K562 (cell line): ENCODE measurements at regions not wholly inside any gene's neighbourhood (a gene's known extent, or its start where the extent isn't known, plus 50 kb on each side); places are given as distances from the start of the nearest gene placed in this dataset.

Source experiments
- ATAC-seq: fragments of 200-7000 bp; cut with Tn5 transposase; 3 replicates; pipeline ENCODE4 v1.9.1; 2020; ENCODE audit warnings: moderate library complexity
- BruUV-seq: library from RNA; stranded (reverse); fragments of 400-500 nt; replicated peaks from 2 replicates; lab custom pipeline; 2021; lab: Mats Ljungman, UMichigan
- CTCF ChIA-PET: fragments of 300-600 bp; formaldehyde crosslinking; extraction: SDS; loops from one replicate; lab custom pipeline; 2021; ENCODE audit warnings: low intra/inter-chr PET ratio; lab: Yijun Ruan, JAX
- POLR2A ChIA-PET: fragments of 300-600, 350-650 bp; sonication (Branson Sonifier 250); formaldehyde crosslinking; extraction: SDS; loops from one replicate; lab custom pipeline; 2021; ENCODE audit warnings: antibody characterized with exemption, inconsistent platforms; lab: Yijun Ruan, JAX
- DNase-seq, 4 experiments: peaks; one replicate each; pipeline versions ENCODE4 v3.0.0 to v3.0.0-alpha.2; 2011 to 2018; ENCODE audit warnings: low spot score in 3 of 4, mixed read lengths in 3 of 4; ENCODE audit errors: extremely low read depth in 1 of 4
- FAIRE-seq: peaks from 2 replicates; lab custom pipeline; 2011; peaks lifted over from hg19 to GRCh38; lab: Jason Lieb, UNC
- H2AFZ ChIP-seq: 2 replicates; pipeline ENCODE4 v1.6.0; 2011; ENCODE audit warnings: low read depth, low read length, control low read depth, inconsistent platforms
- H3K27ac ChIP-seq: fragments of 200-600 bp; 3 replicates; pipeline ENCODE4 v1.8.0; 2011; ENCODE audit warnings: low read depth, mild to moderate bottlenecking, control low read depth, inconsistent platforms, low read length, moderate library complexity, mixed read lengths; ENCODE audit errors: extremely low read depth
- H3K27me3 ChIP-seq, 2 experiments: fragments of 300-600 bp in 1 of 2; 2 replicates in 1 of 2; 3 replicates in 1 of 2; pipeline versions ENCODE4 v1.6.0 to v1.8.0; 2011; ENCODE audit warnings: inconsistent platforms in 2 of 2, low read length in 2 of 2, mild to moderate bottlenecking in 1 of 2, mixed read lengths in 1 of 2, moderate library complexity in 1 of 2; ENCODE audit not compliant: control insufficient read depth in 2 of 2, insufficient read depth in 2 of 2
- H3K36me3 ChIP-seq: fragments of 300-600 bp; 3 replicates; pipeline ENCODE4 v1.8.0; 2011; ENCODE audit warnings: mild to moderate bottlenecking, low read length, inconsistent platforms; ENCODE audit not compliant: control insufficient read depth, insufficient read depth
- H3K4me1 ChIP-seq, 2 experiments: fragments of 200-600 bp in 1 of 2; replicated peaks in 1 of 2; 2 replicates in 1 of 2; 3 replicates in 1 of 2; pipeline versions ENCODE4 v1.5.1 to v1.8.0; 2011; ENCODE audit warnings: inconsistent platforms in 2 of 2, low read length in 2 of 2, mild to moderate bottlenecking in 1 of 2, mixed read lengths in 1 of 2, moderate library complexity in 1 of 2; ENCODE audit not compliant: control insufficient read depth in 2 of 2, insufficient read depth in 2 of 2
- H3K4me2 ChIP-seq: 2 replicates; pipeline ENCODE4 v1.6.1; 2011; ENCODE audit warnings: low read length, control low read depth, inconsistent platforms, mixed read lengths; ENCODE audit not compliant: insufficient read depth
- H3K4me3 ChIP-seq: fragments of 200-600 bp; sonication (generic), shearing (Covaris generic); 2 replicates; pipeline ENCODE4 v1.5.1; 2016; ENCODE audit warnings: control low read depth, inconsistent platforms
- H3K79me2 ChIP-seq: fragments of 200-600 bp; 3 replicates; pipeline ENCODE4 v1.8.0; 2011; ENCODE audit warnings: low read length, inconsistent platforms; ENCODE audit not compliant: control insufficient read depth, insufficient read depth
- H3K9ac ChIP-seq, 2 experiments: 2 replicates each; pipeline versions ENCODE4 v1.6.0 to v1.6.1; 2011; ENCODE audit warnings: low read depth in 2 of 2, low read length in 2 of 2, control low read depth in 1 of 2, inconsistent platforms in 1 of 2, mild to moderate bottlenecking in 1 of 2, mixed read lengths in 1 of 2; ENCODE audit not compliant: insufficient read depth in 1 of 2
- H3K9me1 ChIP-seq: one replicate; pipeline ENCODE4 v1.6.0; 2011; ENCODE audit warnings: inconsistent platforms, mild to moderate bottlenecking, low read length, moderate library complexity; ENCODE audit not compliant: control insufficient read depth, insufficient read depth
- H3K9me3 ChIP-seq: replicated peaks from 2 replicates; pipeline ENCODE4 v1.5.1; 2011; ENCODE audit warnings: low read depth, low read length, inconsistent platforms; ENCODE audit not compliant: control insufficient read depth, insufficient read depth
- H4K20me1 ChIP-seq: replicated peaks from 2 replicates; pipeline ENCODE4 v1.6.1; 2011; ENCODE audit warnings: low read length, inconsistent platforms, mixed read lengths; ENCODE audit not compliant: control insufficient read depth, insufficient read depth
- BRD4 ChIP-seq: fragments of 200-600 bp; sonication (generic); IDR thresholded peaks from 2 replicates; pipeline ENCODE4 v1.6.1; 2017; ENCODE audit warnings: inconsistent platforms
- JUND ChIP-seq, 2 experiments: IDR thresholded peaks; 2 replicates in 1 of 2; 3 replicates in 1 of 2; pipeline ENCODE4 v1.6.1; 2011; ENCODE audit warnings: borderline replicate concordance in 2 of 2, low read depth in 2 of 2, low read length in 2 of 2, improper control_type of control experiment in 1 of 2, missing biosample characterization in 1 of 2, missing genetic modification characterization in 1 of 2, missing genetic modification reagents in 1 of 2
- POLR2AphosphoS5 ChIP-seq: IDR thresholded peaks from 2 replicates; pipeline ENCODE4 v1.6.1; 2011; ENCODE audit warnings: mild to moderate bottlenecking, low read depth, low read length, moderate library complexity; ENCODE audit not compliant: control insufficient read depth, insufficient read depth
- RBM25 ChIP-seq: fragments of 200-400 bp; formaldehyde crosslinking; IDR thresholded peaks from 2 replicates; pipeline ENCODE4 v1.6.1; 2018; ENCODE audit warnings: low read length, low read depth, moderate library complexity; ENCODE audit not compliant: severe bottlenecking
- SRSF3 ChIP-seq: fragments of 200-400 bp; formaldehyde crosslinking; IDR thresholded peaks from 2 replicates; pipeline ENCODE4 v1.6.1; 2016; ENCODE audit warnings: mild to moderate bottlenecking, low read length, moderate library complexity; ENCODE audit not compliant: insufficient read depth
- TCF7 ChIP-seq: sonication (generic); IDR thresholded peaks from 2 replicates; pipeline ENCODE4 v1.6.1; 2016; ENCODE audit warnings: antibody characterized with exemption, borderline replicate concordance
- TCFL5 ChIP-seq: fragments of 250-450 bp; sonication (Bioruptor Pico); conservative IDR thresholded peaks from 2 replicates; pipeline ENCODE4 v1.6.1; 2021; ENCODE audit warnings: mild to moderate bottlenecking, moderate library complexity, matching md5 sums
- ZEB2 ChIP-seq: fragments of 450-650 bp; IDR thresholded peaks from 2 replicates; pipeline ENCODE4 v1.6.1; 2016
- ZNF146 ChIP-seq: IDR thresholded peaks from one replicate; pipeline ENCODE4 v1.6.1; 2018; ENCODE audit warnings: missing compliant biosample characterization; ENCODE audit not compliant: unreplicated experiment
- ZNF445 ChIP-seq: fragments of 250-450 bp; sonication (Bioruptor Pico); IDR thresholded peaks from 2 replicates; pipeline ENCODE4 v1.4.0; 2020; ENCODE audit warnings: low read depth, mild to moderate bottlenecking, moderate library complexity
- ZNF551 ChIP-seq: fragments of 250-450 bp; sonication (Bioruptor Pico); IDR thresholded peaks from 2 replicates; pipeline ENCODE4 v1.5.0; 2021; ENCODE audit warnings: mild to moderate bottlenecking, moderate library complexity
- WGBS: fragments of 100-300 bp; shearing (Covaris generic); methylation state at CpG from one replicate; pipeline ENCODE4 v1.1.6; 2016; ENCODE audit warnings: low coverage, mixed read lengths; ENCODE audit not compliant: insufficient coverage; ENCODE audit errors: missing lambda C conversion rate; 5-methylcytosine and 5-hydroxymethylcytosine counted together
- in situ Hi-C: fragments of 300-500 bp; cut with MboI; formaldehyde crosslinking; loops from 4 replicates; pipeline ENCODE4 v1.15.0; 2018; ENCODE audit warnings: inconsistent platforms, mixed read lengths
- intact Hi-C: fragments of 100-400 bp; cut with micrococcal nuclease; formaldehyde crosslinking; loops from 2 replicates; pipeline ENCODE4 v1.14.2; 2022
- TF ChIP-seq, protein P1 (sequence below): fragments of 250-450 bp; sonication (Bioruptor Pico); IDR thresholded peaks from 2 replicates; pipeline ENCODE4 v1.8.0; 2021; ENCODE audit warnings: mild to moderate bottlenecking, moderate library complexity

DNA sequence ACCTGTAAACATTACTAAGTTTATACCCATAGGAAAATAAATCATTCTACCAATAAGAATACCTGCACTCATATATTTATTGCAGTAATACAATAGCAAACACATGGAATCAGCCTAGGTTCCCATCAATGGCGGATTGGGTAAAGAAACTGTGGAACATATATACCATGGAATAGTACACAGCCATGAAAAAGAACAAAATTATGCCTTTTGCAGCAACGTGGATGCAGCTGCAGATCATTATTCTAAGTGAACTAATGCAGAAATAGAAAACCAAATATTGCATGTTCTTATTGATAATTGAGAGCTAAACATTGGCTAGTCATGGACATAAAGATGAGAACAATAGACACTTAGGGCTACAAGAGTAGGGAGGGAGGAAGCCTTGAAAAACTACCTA, 667.4 kb upstream of the WWC1 start:
- 6% methylated on average over 2 of the region's 2 CpGs for WGBS
- no peak for FAIRE-seq
- no peaks in the 10 kb centered on the region for H3K4me1 ChIP-seq
- DNase-seq = no peak
- H3K27ac ChIP-seq = no peak overlapping the region
- no peaks in the 10 kb centered on the region for H3K27me3 ChIP-seq
- TF ChIP-seq ZNF146 (CRISPR knock-in tag) (peak; percentile 38), SRSF3 (no peak), RBM25 (peak; percentile 23), POLR2AphosphoS5 (no peak)
- no peaks in the 10 kb centered on the region for H3K36me3 ChIP-seq
- in situ Hi-C loops = no loop called here
- no peaks in the 10 kb centered on the region for H4K20me1 ChIP-seq
- H3K4me3 ChIP-seq = no peak overlapping the region
- POLR2A ChIA-PET = no interaction called here
- H3K9ac ChIP-seq = no peak overlapping the region
- CTCF ChIA-PET = no interaction called here
- no peaks in the 10 kb centered on the region for H3K79me2 ChIP-seq
- ATAC-seq = no peak
- H3K9me1 ChIP-seq = no peaks in the 10 kb centered on the region
- intact Hi-C loops = no loop called here
- H3K4me2 ChIP-seq = no peak overlapping the region
- BruUV-seq = no TSS peak
- no peak overlapping the region for H2AFZ ChIP-seq
- 0 out of 2 replicates have a peak, but pooled peaks cover 2% of the 10 kb centered on the region for H3K9me3 ChIP-seq

DNA sequence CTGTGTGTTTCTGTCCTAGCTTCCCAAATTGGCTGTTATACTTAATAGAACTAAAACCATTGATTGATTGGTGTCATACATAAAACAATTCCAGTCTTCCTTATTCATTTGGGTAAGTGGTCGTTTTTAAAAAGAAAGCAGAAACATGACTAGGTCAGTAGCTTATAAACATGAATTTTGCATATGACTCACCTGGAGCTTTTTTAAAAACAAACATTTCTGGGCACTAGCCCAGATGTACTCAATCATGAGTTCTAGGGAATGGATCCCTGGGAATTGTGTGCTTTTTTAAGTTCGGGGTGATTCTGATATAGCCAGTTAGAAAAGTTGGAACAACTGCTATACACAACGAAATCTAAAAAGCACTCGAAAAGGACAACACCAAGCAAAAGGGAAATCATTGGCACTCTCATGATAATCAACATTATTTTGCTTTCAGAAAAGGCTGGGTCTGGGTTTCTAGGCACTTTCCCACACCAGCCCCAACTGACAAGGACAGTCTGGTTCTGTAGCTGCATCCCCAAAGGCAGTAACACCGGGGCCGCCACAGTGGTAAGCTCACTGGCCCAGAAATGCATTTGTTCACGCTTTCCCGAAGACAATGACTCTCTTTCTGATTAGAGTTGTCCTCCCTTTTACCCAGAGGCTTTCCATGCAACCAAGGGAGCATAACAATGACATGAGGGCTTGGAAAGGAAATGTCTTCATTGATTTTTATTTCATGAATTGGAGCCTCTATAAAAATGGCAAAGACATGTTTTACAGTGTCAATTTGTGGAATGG, 664.9 kb upstream of the WWC1 start:
- in situ Hi-C loops = no loop called here
- no peak for FAIRE-seq
- POLR2A ChIA-PET = no interaction called here

More for the DNA sequence above, 664.9 kb upstream of the WWC1 start:
- H3K36me3 ChIP-seq = no peaks in the 10 kb centered on the region
- CTCF ChIA-PET = no interaction called here
- intact Hi-C loops = no loop called here
- H3K4me2 ChIP-seq = no peak overlapping the region
- DNase-seq = no peak
- H3K79me2 ChIP-seq = no peaks in the 10 kb centered on the region
- no peak overlapping the region for H3K27ac ChIP-seq
- H2AFZ ChIP-seq = no peak overlapping the region
- TF ChIP-seq ZNF551 (CRISPR knock-in tag) (no peak), JUND (IDR thresholded peaks at IDR 0.05; ENCODE audit: borderline replicate concordance, low read depth, low read length) (no peak), JUND (tag; IDR thresholded peaks at IDR 0.05; ENCODE audit: borderline replicate concordance, low read depth, low read length) (no peak), TCF7 (no peak), BRD4 (no peak), ZEB2 (no peak), ZNF445 (no peak), TCFL5 (no peak)
- TF ChIP-seq, protein P1, sequence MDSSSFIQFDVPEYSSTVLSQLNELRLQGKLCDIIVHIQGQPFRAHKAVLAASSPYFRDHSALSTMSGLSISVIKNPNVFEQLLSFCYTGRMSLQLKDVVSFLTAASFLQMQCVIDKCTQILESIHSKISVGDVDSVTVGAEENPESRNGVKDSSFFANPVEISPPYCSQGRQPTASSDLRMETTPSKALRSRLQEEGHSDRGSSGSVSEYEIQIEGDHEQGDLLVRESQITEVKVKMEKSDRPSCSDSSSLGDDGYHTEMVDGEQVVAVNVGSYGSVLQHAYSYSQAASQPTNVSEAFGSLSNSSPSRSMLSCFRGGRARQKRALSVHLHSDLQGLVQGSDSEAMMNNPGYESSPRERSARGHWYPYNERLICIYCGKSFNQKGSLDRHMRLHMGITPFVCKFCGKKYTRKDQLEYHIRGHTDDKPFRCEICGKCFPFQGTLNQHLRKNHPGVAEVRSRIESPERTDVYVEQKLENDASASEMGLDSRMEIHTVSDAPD (CRISPR knock-in tag) = no peak
- BruUV-seq = no TSS peak
- no peak overlapping the region for H3K9ac ChIP-seq
- no peak overlapping the region for H3K4me3 ChIP-seq
- no peak for ATAC-seq
- no peaks in the 10 kb centered on the region for H3K4me1 ChIP-seq
- H4K20me1 ChIP-seq = no peaks in the 10 kb centered on the region
- no peaks in the 10 kb centered on the region for H3K27me3 ChIP-seq
- 0% methylated on average over 8 of the region's 8 CpGs for WGBS
- H3K9me1 ChIP-seq = no peaks in the 10 kb centered on the region
- H3K9me3 ChIP-seq = 0 out of 2 replicates have a peak, but pooled peaks cover 2% of the 10 kb centered on the region
